ENCODE measurements at regions not wholly inside any gene's neighbourhood (a gene's known extent, or its start where the extent isn't known, plus 50 kb on each side); places are given as distances from the start of the nearest gene placed in this dataset.
"Not testable (repeated sequence)": the region's sequence is repeated elsewhere in the genome, so short reads cannot be mapped to it uniquely, and the experiment has no call there.

GRCh38 chr4:115596265-115597001 lies 483.0 kb upstream of the NDST4 start:
- no peak for TF ChIP-seq CTCF (IDR thresholded peaks at IDR 0.05; ENCODE audit: low read depth, low read length)
- no peak overlapping the region for H3K4me3 ChIP-seq (replicated peaks in 1 of 2; ENCODE audit: low read depth in 2 of 2, low read length in 2 of 2)

GRCh38 chr4:115580901-115581300 lies 467.5 kb upstream of the NDST4 start:
- no peak for TF ChIP-seq CTCF (IDR thresholded peaks at IDR 0.05; ENCODE audit: low read depth, low read length)
- no peak for DNase-seq (ENCODE audit: low read depth in 2 of 2)
- no peak overlapping the region for H3K4me3 ChIP-seq (replicated peaks in 1 of 2; ENCODE audit: low read depth in 2 of 2, low read length in 2 of 2)

More at GRCh38 chr4:115596265-115597001, 483.0 kb upstream of the NDST4 start:
- no peak for DNase-seq (ENCODE audit: low read depth in 2 of 2)

- no peak overlapping the region for H3K4me3 ChIP-seq (replicated peaks in 1 of 2; ENCODE audit: low read depth in 2 of 2, low read length in 2 of 2)
- no peak for DNase-seq (ENCODE audit: low read depth in 2 of 2)
- TF ChIP-seq CTCF (IDR thresholded peaks at IDR 0.05; ENCODE audit: low read depth, low read length), result no peak
These were observed 462.4 kb upstream of the NDST4 start for GRCh38 chr4:115575851-115576250.

- no peak overlapping the region for H3K4me3 ChIP-seq (replicated peaks in 1 of 2; ENCODE audit: low read depth in 2 of 2, low read length in 2 of 2)
- no peak for TF ChIP-seq CTCF (IDR thresholded peaks at IDR 0.05; ENCODE audit: low read depth, low read length)
- DNase-seq (ENCODE audit: low read depth in 2 of 2), result no peak
These were observed 449.1 kb upstream of the NDST4 start for GRCh38 chr4:115562506-115562905.

- TF ChIP-seq CTCF (IDR thresholded peaks at IDR 0.05; ENCODE audit: low read depth, low read length), result no peak
- no peak for DNase-seq (ENCODE audit: low read depth in 2 of 2)
- H3K4me3 ChIP-seq (replicated peaks in 1 of 2; ENCODE audit: low read depth in 2 of 2, low read length in 2 of 2), result no peak overlapping the region
These were observed 434.7 kb upstream of the NDST4 start for GRCh38 chr4:115548123-115548522.

- no peak overlapping the region for H3K4me3 ChIP-seq (replicated peaks in 1 of 2; ENCODE audit: low read depth in 2 of 2, low read length in 2 of 2)
- no peak for TF ChIP-seq CTCF (IDR thresholded peaks at IDR 0.05; ENCODE audit: low read depth, low read length)
- DNase-seq (ENCODE audit: low read depth in 2 of 2), result peak; percentile 0 to 1
These were observed 424.0 kb upstream of the NDST4 start for GRCh38 chr4:115537387-115537786.

GRCh38 chr4:115529126-115529525 lies 415.7 kb upstream of the NDST4 start:
- no peak overlapping the region for H3K4me3 ChIP-seq (replicated peaks in 1 of 2; ENCODE audit: low read depth in 2 of 2, low read length in 2 of 2)
- no peak for TF ChIP-seq CTCF (IDR thresholded peaks at IDR 0.05; ENCODE audit: low read depth, low read length)
- DNase-seq (ENCODE audit: low read depth in 2 of 2), result no peak

GRCh38 chr4:115519476-115519875 lies 406.1 kb upstream of the NDST4 start:
- not testable (repeated sequence) for DNase-seq (ENCODE audit: low read depth in 2 of 2); H3K4me3 ChIP-seq (replicated peaks in 1 of 2; ENCODE audit: low read depth in 2 of 2, low read length in 2 of 2)
